ENCODE measurements at regions not wholly inside any gene's neighbourhood (a gene's known extent, or its start where the extent isn't known, plus 50 kb on each side); places are given as distances from the start of the nearest gene placed in this dataset.

DNA sequence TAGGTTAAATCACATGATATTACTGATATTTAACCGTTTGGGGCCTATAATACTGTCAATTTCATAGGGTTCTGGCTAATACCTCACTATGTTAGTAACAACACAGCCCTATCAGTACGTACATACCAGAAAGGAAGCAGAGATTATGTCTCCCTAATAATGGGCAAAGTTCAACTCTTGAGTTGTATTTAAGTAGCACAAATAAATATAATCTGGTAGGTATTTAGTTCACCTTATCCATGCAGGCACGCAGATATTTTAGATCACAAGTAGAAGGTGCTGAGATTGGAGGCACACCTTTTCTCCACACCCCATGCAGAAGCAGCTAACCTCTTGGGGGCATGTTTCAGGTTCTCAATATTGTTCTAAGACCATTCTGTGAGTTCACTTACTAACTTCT is 118.9 kb downstream of the IRS1 start:
- no peak for DNase-seq (ENCODE audit: low read depth)

DNA sequence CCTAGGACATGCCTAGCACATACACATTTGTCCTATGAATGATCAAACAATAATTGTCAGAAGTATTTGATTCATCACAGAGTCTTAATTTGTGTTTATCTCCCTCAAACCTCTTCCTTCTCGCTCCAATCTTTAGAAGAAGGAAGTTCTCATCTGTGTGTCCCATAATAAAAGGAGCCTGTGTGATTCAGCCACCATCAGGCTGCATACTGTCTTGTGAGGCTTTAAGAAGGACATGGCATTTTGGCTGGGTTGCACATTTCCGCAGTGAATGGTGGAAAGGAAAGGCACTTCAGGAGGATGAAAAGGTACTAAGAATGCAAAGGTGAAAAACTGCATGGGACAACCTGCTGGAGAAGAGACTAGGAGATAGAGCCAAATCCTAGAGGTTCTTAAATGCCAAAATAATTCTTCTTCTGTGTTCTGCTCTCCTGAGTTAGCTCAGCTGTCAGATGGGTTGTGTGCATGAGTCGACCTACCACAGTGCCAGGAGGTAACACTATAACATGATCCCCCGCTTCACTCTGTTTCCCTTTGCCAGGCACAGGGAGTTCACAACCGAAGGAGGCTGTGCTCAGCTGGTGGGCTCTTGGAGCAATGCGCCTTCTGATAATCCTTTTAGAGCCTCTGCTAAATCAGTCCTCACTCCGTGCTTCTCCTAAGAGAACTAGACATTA is 120.1 kb downstream of the IRS1 start:
- no peak for DNase-seq (ENCODE audit: low read depth)

DNA sequence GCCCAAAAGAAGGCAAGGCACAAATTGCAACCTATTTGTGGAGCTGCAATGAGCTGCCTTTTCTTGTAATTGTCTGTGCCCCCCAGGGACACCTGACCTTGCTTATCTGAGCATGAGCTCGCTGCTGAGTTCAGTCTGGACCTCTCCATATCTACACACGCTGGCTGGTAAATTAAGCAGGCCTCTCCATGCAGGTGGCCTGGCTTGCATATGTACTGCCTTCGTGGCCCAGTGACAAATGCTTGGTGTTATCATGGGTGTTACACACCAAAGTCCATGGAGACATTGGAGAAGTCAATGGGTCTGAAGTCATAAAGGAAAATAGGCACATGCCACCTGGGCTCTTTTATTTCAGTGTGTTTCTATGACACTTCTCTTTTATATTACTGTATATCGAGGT is 121.2 kb downstream of the IRS1 start:
- DNase-seq (ENCODE audit: low read depth) = no peak

DNA sequence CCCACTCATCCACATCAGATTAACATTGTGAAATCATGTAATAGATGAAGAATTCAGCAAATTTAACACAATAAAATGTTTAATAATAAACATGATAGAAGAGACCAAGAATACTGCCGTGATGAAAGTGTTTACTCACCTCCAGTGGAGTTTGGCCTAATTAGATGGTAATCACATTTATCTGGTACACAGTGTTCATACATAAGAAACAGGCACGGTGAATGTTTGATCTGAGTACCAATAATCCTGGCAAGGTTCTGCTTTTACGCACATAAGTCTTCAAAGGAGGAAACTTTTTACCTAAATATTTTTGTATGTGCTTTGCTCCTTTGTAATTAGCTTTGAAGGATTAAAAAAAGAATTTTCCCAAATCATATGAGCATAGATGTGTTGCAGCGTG is 122.5 kb downstream of the IRS1 start:
- DNase-seq (ENCODE audit: low read depth) = no peak

DNA sequence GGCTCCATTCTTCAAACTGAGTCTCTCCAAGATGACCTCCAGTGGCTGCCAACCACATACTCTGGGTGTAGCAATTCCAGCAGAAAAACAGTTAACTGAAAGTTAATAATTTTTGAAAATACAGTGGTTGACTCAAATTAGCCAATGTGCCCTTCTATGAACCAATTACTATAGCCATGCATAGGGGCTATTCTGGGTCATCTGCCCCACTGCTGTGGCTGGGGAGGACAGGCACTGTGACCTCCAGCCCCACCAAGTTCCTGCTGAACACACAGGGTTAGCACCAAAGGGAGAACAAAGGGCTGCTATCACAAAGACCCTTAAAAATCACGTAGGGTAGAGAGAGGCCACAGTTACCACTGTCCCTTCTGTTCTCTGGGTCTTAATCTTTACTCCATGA is 123.0 kb downstream of the IRS1 start:
- DNase-seq (ENCODE audit: low read depth) = no peak

- DNase-seq (ENCODE audit: low read depth) = no peak
Observed at GRCh38 chr2:226674123-226674522, 125.5 kb downstream of the IRS1 start.

GRCh38 chr2:226673314-226673723 is 126.3 kb downstream of the IRS1 start:
- DNase-seq (ENCODE audit: low read depth) = no peak

DNA sequence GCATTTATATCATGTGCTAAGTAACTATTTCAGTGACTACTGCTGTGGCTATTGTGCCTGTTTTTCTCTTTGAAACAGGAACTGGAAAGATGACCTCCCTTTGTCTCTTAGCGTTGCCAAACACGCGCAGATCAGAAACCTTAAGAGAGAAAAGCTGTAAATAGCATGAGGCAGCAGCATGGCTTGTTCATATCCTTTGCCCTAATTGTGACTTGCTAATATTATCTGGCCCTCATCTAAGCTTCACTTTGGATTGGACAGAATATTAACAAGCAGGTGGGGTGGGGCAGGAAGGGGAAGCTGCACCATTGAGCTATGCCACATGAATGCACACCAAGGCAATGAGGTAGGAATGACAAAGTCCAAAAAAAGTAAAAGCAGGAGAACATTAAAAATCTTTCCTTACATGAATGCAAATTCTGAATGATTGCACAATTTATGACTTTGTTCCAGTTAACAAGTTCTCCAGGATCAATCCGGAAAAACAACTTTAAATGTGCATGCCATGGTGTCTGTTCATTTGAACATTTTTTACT is 128.4 kb downstream of the IRS1 start:
- DNase-seq (ENCODE audit: low read depth) = no peak

- DNase-seq (ENCODE audit: low read depth) = no peak
Observed at GRCh38 chr2:226669905-226670304, 129.7 kb downstream of the IRS1 start.

DNA sequence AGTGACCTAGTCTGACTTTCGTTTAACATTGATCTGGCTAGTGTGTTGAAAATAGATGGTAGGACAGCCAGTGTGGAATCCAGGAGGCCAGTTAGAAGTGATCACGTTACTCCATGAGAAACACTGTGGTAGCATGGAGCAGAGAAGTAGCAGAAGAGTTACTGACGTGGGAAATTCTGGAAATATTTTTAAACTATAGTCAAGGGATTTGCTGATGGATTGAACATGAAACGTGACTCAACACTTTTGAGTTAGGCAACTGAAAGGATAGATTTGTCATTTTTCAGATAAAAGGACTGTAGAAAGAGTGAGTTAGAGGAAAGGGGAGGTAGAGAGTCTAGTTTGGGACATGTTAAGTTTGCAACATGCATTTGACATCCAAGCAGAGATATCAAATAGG is 130.4 kb downstream of the IRS1 start:
- DNase-seq (ENCODE audit: low read depth) = no peak

DNA sequence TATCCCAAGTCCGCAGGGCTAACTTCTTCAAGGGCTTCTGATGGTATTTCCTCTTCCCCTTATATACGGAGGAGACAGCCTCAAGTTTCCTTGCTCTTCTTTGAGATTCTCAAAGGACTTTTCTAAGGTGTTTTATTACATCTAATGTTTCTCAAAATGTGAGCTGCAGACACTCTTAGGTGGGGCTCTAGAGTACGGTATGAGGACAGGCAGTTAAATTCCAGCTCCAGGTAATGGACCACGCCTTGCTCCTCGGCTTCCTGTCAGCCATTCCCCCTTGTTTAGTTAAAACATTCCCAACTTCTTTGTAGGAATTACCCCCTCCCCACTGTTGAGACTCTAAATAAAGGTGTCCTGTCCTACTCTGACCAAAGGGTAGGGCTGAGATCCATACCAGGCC is 131.9 kb downstream of the IRS1 start:
- DNase-seq (ENCODE audit: low read depth) = no peak

GRCh38 chr2:226665306-226665831 is 134.3 kb downstream of the IRS1 start:
- DNase-seq (ENCODE audit: low read depth) = no peak

- DNase-seq (ENCODE audit: low read depth) = no peak
Observed at GRCh38 chr2:226664661-226665060, 135.0 kb downstream of the IRS1 start.

DNA sequence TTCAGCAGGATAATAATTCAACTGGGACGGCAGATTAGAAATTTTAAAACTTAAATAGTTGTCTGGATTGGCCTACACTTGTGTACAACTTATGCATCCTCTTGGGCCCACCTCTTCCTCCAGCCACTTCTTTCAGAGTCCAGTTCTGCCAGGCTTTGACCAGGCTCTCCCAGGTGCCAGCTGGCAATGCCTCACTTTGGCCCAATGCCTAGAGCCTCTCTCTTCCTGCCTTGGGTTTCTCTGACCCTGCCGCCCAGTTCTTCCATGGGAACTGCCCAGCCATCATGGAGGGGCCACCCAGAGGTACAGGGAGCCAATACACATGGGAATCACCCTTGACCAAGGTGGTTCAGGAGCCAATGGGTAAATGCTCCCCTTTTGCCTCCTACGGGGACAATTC is 135.5 kb downstream of the IRS1 start:
- no peak for DNase-seq (ENCODE audit: low read depth)

- DNase-seq (ENCODE audit: low read depth) = no peak
Observed at GRCh38 chr2:226661789-226662545, 137.7 kb downstream of the IRS1 start.

- DNase-seq (ENCODE audit: low read depth) = no peak
Observed at GRCh38 chr2:226660526-226660925, 139.1 kb downstream of the IRS1 start.

- DNase-seq (ENCODE audit: low read depth) = no peak
Observed at GRCh38 chr2:226660124-226660523, 139.5 kb downstream of the IRS1 start.

DNA sequence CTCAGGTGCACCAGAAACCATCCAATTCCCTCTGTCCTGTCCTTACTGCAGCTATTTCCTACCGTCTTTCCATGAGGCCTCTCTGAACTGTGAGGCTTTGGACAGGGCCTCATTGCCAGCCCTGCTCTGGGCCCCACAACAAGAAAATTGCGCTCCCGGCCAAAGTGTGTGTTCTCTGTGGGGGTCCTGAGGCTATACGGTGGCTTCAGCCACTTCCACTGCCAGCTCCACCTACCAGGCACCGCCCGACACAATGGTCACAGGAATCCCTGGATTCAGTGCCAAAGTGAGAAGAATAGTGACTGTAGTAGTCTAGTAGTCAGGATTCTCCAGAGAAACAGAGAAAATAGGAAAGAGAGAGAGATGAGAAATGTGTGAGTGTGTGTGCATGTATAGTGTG is 140.2 kb downstream of the IRS1 start:
- no peak for DNase-seq (ENCODE audit: low read depth)

GRCh38 chr2:226658555-226658954 is 141.1 kb downstream of the IRS1 start:
- DNase-seq (ENCODE audit: low read depth) = no peak

GRCh38 chr2:226657340-226658053 is 142.1 kb downstream of the IRS1 start:
- no peak for DNase-seq (ENCODE audit: low read depth)

GRCh38 chr2:226656367-226656766 is 143.3 kb downstream of the IRS1 start:
- DNase-seq (ENCODE audit: low read depth) = no peak

DNA sequence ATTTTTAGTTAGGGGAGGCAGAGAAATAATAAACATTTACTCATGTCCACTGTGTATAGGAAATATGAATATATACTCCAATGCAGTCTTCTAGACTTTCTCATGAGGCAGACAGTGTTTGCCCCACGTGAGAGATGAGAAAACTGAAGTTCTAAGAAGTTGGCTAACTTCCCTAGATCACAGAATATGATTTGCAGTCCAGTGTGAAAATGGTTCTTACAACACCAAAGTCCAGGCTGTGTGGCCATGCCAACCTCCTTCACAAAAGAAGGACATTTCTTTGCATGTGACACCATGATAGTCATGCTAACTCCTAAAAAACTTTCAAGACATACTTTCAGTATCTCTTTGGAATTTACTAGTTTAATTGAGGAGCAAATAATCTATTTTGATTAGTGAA is 143.7 kb downstream of the IRS1 start:
- no peak for DNase-seq (ENCODE audit: low read depth)

Data from activated T-cell treated with anti-CD3 and anti-CD28 coated beads for 48 hours (primary cell).